Endothelial cell of umbilical vein (primary cell): ENCODE measurements at regions not wholly inside any gene's neighbourhood (a gene's known extent, or its start where the extent isn't known, plus 50 kb on each side); places are given as distances from the start of the nearest gene placed in this dataset.

Experiments
- CTCF ChIP-seq, 2 donors: IDR thresholded peaks; 1 replicate in 1 of 2; 2 replicates in 1 of 2; pipeline ENCODE4 v1.5.1; 2011; ENCODE audit warnings: low read length in 2 of 2, mild to moderate bottlenecking in 2 of 2, moderate library complexity in 2 of 2, control low read depth in 1 of 2, inconsistent platforms in 1 of 2, low read depth in 1 of 2; ENCODE audit not compliant: insufficient read depth in 1 of 2; ENCODE audit errors: extremely low read depth in 1 of 2
- EZH2 ChIP-seq: IDR thresholded peaks from 2 replicates; pipeline ENCODE4 v1.6.1; 2012; ENCODE audit warnings: borderline replicate concordance, low read depth, mild to moderate bottlenecking, moderate library complexity, low read length, inconsistent platforms; ENCODE audit not compliant: severe bottlenecking
- GATA2 ChIP-seq: IDR thresholded peaks from 2 replicates; pipeline ENCODE4 v1.7.0; 2011; ENCODE audit warnings: low read depth, mild to moderate bottlenecking, moderate library complexity, mixed read lengths, low read length; ENCODE audit not compliant: insufficient read length, insufficient read depth
- JUN ChIP-seq: IDR thresholded peaks from 2 replicates; pipeline ENCODE4 v1.6.1; 2011; ENCODE audit warnings: borderline replicate concordance, low read depth; ENCODE audit not compliant: insufficient read length, insufficient read depth
- MAX ChIP-seq: IDR thresholded peaks from 2 replicates; pipeline ENCODE4 v1.6.1; 2011; ENCODE audit not compliant: insufficient read depth, insufficient read length
- MYC ChIP-seq: IDR thresholded peaks from one replicate; pipeline ENCODE4 v1.6.1; 2011; ENCODE audit warnings: mild to moderate bottlenecking, low read depth, low read length
- POLR2A ChIP-seq: IDR thresholded peaks from 2 replicates; pipeline ENCODE4 v1.6.1; 2012; ENCODE audit warnings: low read depth, mild to moderate bottlenecking, control low read depth, low read length
- POLR2AphosphoS5 ChIP-seq: IDR thresholded peaks from 2 replicates; pipeline ENCODE4 v1.6.1; 2012; ENCODE audit warnings: low read depth, mild to moderate bottlenecking, control low read depth, low read length, moderate library complexity; ENCODE audit not compliant: insufficient read depth

- TF ChIP-seq EZH2, result no peak
- no peak for TF ChIP-seq CTCF (IDR thresholded peaks at IDR 0.05; ENCODE audit: extremely low read depth in 1 of 2, insufficient read depth in 1 of 2, low read depth in 1 of 2, low read length in 2 of 2)
- no peak for TF ChIP-seq POLR2A
- TF ChIP-seq MAX, result no peak
- no peak for TF ChIP-seq MYC
- TF ChIP-seq GATA2, result no peak
- no peak for TF ChIP-seq POLR2AphosphoS5
- TF ChIP-seq JUN, result no peak
Observed at GRCh38 chr16:17951378-17951777, 385.2 kb downstream of the NPIPA8 start.
